DMS153 treated with DMSO at 0.1 percent for 48 hours (cell line): ENCODE measurements at regions not wholly inside any gene's neighbourhood (a gene's known extent, or its start where the extent isn't known, plus 50 kb on each side); places are given as distances from the start of the nearest gene placed in this dataset.
"Not testable (repeated sequence)": the region's sequence is repeated elsewhere in the genome, so short reads cannot be mapped to it uniquely, and the experiment has no call there.

Experiments used
- DNase-seq: peaks from one replicate; lab custom pipeline; 2025; ENCODE audit not compliant: unreplicated experiment; lab: John Stamatoyannopoulos, UW

DNA sequence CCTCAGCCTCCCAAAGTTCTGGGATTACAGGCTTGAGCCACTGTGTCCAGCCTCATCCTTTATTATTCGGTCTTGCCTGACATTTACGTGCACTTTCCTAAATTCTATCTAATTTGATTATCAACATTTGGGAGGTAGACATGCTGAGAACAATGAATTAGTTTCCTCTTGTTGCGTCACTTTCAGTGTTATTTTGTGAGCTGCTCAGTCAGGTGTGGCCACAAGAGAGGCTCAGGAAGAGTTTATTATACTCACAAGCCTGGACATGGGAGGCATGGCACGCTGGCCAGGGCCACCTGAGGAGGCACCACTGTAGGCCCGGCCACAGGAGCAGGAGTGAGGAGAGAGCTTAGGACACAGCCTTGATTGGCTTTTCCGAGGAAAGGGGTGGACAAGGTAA is 59.7 kb upstream of the RBFOX2 start:
- peak; percentile 2 for DNase-seq

GRCh38 chr22:36087784-36088183 is 59.2 kb upstream of the RBFOX2 start:
- DNase-seq = no peak

GRCh38 chr22:36086629-36087254 is 58.1 kb upstream of the RBFOX2 start:
- no peak for DNase-seq

GRCh38 chr22:36086170-36086490 is 57.5 kb upstream of the RBFOX2 start:
- no peak for DNase-seq

DNA sequence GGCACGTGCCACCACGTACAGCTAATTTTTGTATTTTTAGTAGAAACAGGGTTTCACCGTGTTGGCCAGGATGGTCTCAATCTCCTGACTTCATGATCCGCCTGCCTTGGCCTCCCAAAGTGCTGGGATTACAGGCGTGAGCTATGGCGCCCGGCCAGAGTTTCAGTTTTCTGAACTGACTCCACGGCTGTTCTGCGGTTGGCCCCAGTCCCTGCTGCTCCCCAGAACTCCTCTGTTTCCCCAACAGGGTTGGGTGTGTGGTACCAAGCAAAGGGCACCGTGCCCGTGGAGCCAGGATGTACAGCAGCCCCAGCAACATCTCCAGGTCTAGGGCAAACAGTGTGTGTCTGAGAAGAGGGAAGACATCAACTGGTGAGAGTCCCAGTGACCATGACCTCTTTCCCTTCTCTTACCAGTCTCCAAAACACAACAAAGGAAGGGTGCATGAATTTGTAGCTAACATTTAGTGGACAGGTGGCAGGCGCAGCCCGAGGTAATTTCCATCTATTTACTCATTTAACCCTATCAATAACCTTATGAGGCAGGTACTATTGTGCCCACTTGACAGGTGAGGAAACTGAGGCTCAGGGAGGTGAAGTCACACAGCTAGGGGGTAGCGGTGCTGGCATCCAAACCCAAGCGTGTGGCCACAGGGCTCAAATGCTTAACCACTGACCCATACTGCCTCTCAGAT is 57.0 kb upstream of the RBFOX2 start:
- DNase-seq = no peak

DNA sequence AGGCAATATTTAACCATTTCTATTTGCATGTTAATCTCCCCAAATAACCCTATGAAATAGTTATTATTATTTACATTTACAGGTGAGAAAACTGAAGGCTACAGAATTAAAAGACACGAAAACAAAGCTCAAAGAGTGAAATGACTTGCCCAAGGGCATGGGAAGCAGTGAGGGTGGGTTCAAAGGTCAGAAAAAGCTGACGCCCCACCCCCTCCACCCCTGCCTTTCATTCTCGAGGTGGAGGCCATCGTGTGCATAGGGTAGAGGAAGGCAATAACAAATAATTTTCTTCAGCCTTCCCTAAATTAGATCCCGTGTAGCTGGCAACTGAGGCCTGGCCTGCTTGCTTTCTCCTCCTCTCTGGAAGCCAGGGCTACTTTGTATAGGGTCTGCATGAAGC is 56.1 kb upstream of the RBFOX2 start:
- DNase-seq = no peak

DNA sequence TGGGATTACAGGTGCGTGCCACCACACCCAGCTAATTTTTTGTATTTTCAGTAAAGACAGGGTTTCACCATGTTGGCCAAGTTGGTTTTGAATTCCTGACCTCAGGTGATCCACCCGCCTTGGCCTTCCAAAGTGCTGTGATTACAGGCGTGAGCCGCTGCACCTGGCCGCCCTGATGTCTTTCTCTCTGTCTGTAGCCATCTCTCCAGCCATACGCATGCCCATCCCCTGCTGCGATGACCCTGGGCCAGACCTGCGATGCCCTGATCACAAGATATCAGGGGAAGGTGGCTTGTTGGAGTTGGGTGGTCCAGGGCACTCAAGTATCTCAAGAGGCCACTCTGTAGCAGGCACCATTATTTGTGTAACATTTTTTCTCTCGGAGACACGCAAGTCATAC is 54.4 kb upstream of the RBFOX2 start:
- no peak for DNase-seq

DNA sequence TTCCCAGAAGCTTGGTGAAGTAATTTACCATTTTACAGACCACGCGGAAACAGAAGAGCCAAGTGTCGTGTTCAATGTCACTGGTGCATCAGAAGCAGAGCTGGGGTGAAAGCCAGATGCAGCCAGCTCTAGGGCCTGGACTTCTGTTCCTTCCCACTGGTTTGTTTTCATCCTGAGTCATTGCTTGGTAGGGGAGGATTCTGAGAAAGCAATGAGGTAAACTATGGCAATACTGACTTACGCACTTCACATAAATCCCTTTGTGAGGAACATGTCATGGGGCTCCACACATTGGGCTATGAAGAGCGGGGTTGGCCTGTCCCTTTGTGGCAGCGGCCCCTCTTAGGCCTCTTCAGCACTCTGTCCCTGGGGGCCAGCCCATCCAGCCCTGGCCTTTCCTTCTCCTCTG is 52.4 kb upstream of the RBFOX2 start:
- no peak for DNase-seq

GRCh38 chr22:36080281-36080680 is 51.7 kb upstream of the RBFOX2 start:
- not testable (repeated sequence) for DNase-seq

GRCh38 chr22:36079041-36079440 is 50.4 kb upstream of the RBFOX2 start:
- no peak for DNase-seq
